Lung (tissue), 11 donors: ENCODE measurements at regions not wholly inside any gene's neighbourhood (a gene's known extent, or its start where the extent isn't known, plus 50 kb on each side); places are given as distances from the start of the nearest gene placed in this dataset.
"Not testable (repeated sequence)": the region's sequence is repeated elsewhere in the genome, so short reads cannot be mapped to it uniquely, and the experiment has no call there.

Experiments
- ATAC-seq: fragments of 200-7000 bp; cut with Tn5 transposase; one replicate; pipeline ENCODE4 v1.9.1; 2020; ENCODE audit warnings: moderate number of reproducible peaks; ENCODE audit not compliant: insufficient read depth, low FRiP score
- DNase-seq, 3 donors: peaks; one replicate each; pipeline ENCODE4 v3.0.0-alpha.2; 2013 to 2017
- H3K27ac ChIP-seq, 2 donors: one replicate each; pipeline ENCODE4 v1.5.1; 2013; ENCODE audit warnings: mild to moderate bottlenecking in 2 of 2, moderate library complexity in 2 of 2, control low read depth in 1 of 2, inconsistent platforms in 1 of 2, low read depth in 1 of 2, low read length in 1 of 2
- H3K27me3 ChIP-seq, 3 donors: one replicate each; pipeline ENCODE4 v1.5.1; 2013; ENCODE audit warnings: low read length in 2 of 3; ENCODE audit not compliant: control insufficient read depth in 3 of 3, insufficient read depth in 3 of 3
- H3K36me3 ChIP-seq, 4 donors: one replicate each; pipeline ENCODE4 v1.5.1; 2013; ENCODE audit warnings: low read length in 4 of 4, mild to moderate bottlenecking in 1 of 4, moderate library complexity in 1 of 4; ENCODE audit not compliant: control insufficient read depth in 4 of 4, insufficient read depth in 4 of 4
- H3K4me1 ChIP-seq, 5 donors: one replicate each; pipeline ENCODE4 v1.5.1; 2013; ENCODE audit warnings: low read length in 5 of 5, mild to moderate bottlenecking in 2 of 5, moderate library complexity in 1 of 5; ENCODE audit not compliant: control insufficient read depth in 5 of 5, insufficient read depth in 5 of 5
- H3K4me3 ChIP-seq: one replicate; pipeline ENCODE4 v1.5.1; 2013; ENCODE audit warnings: mild to moderate bottlenecking, control low read depth, moderate library complexity
- H3K9ac ChIP-seq, 2 donors: one replicate each; pipeline ENCODE4 v1.5.1; 2013; ENCODE audit warnings: low read length in 2 of 2, control low read depth in 1 of 2; ENCODE audit not compliant: insufficient read depth in 1 of 2
- H3K9me3 ChIP-seq, 4 donors: one replicate each; pipeline ENCODE4 v1.5.1; 2013; ENCODE audit warnings: low read length in 3 of 4, mild to moderate bottlenecking in 1 of 4, moderate library complexity in 1 of 4; ENCODE audit not compliant: control insufficient read depth in 4 of 4, insufficient read depth in 3 of 4
- CTCF ChIP-seq: IDR thresholded peaks from 2 replicates; pipeline ENCODE4 v1.5.1; 2012; ENCODE audit warnings: mild to moderate bottlenecking; ENCODE audit errors: control extremely low read depth, extremely low read depth
- WGBS, 2 donors: extraction: QIAGEN DNeasy Blood & Tissue Kit; methylation state at CpG; one replicate each; pipeline ENCODE4 v1.1.7; 2013; 5-methylcytosine and 5-hydroxymethylcytosine counted together
- donor health status: control.
- donor health status: control.
- donor health status: Bipolar disorder and iron deficiency.
- donor health status: healthy.
- donor health status: DM: yes; HTN: yes; CAD: no.

- ATAC-seq (no peak), DNase-seq (peak in 2 of 3 donors; percentile 27 to 32)
- TF ChIP-seq CTCF: no peak
These were observed 180.5 kb upstream of the DTNA start for GRCh38 chr18:34529358-34530335.

GRCh38 chr18:34531110-34531509 lies 179.0 kb upstream of the DTNA start:
- Histone ChIP-seq H3K9me3 (no peaks in the 10 kb centered on the region), H3K27ac (no peak overlapping the region), H3K9ac (no peak overlapping the region), H3K4me1 (peaks cover 0 to 20% (median 0%) of the 10 kb centered on the region in 5 donors), H3K27me3 (no peaks in the 10 kb centered on the region), H3K36me3 (no peaks in the 10 kb centered on the region), H3K4me3 (no peak overlapping the region)
- WGBS, 2 donors: 65 to 75% methylated on average over 3 of the region's 3 CpGs
- DNase-seq (no peak), ATAC-seq (no peak)
- TF ChIP-seq CTCF: no peak

More at GRCh38 chr18:34529358-34530335, 180.5 kb upstream of the DTNA start:
- Histone ChIP-seq H3K27ac (no peak overlapping the region), H3K4me1 (peaks cover 0 to 24% (median 4%) of the 10 kb centered on the region in 5 donors), H3K4me3 (no peak overlapping the region), H3K36me3 (no peaks in the 10 kb centered on the region), H3K9ac (no peak overlapping the region), H3K27me3 (no peaks in the 10 kb centered on the region), H3K9me3 (no peaks in the 10 kb centered on the region)
- 58 to 67% methylated on average over 6 of the region's 6 CpGs for WGBS, 2 donors

GRCh38 chr18:34534642-34535041 lies 175.5 kb upstream of the DTNA start:
- not testable (repeated sequence) for H3K9me3 ChIP-seq
- 84 to 92% methylated on average over 2 of the region's 2 CpGs for WGBS, 2 donors

GRCh38 chr18:34540897-34541296 lies 169.2 kb upstream of the DTNA start:
- peaks cover 0 to 2% (median 0%) of the 10 kb centered on the region in 4 donors for H3K9me3 ChIP-seq
- no peaks in the 10 kb centered on the region for H3K27me3 ChIP-seq
- TF ChIP-seq CTCF: no peak
- H3K36me3 ChIP-seq: no peaks in the 10 kb centered on the region
- 92 to 97% methylated on average over 2 of the region's 2 CpGs for WGBS, 2 donors
- no peak overlapping the region for H3K9ac ChIP-seq
- no peak overlapping the region for H3K27ac ChIP-seq
- DNase-seq: no peak
- peaks cover 0 to 6% (median 0%) of the 10 kb centered on the region in 5 donors for H3K4me1 ChIP-seq
- no peak overlapping the region for H3K4me3 ChIP-seq
- ATAC-seq: no peak

More at GRCh38 chr18:34534642-34535041, 175.5 kb upstream of the DTNA start:
- H3K9ac ChIP-seq, H3K27ac ChIP-seq, DNase-seq, H3K36me3 ChIP-seq, H3K4me3 ChIP-seq, ATAC-seq, H3K27me3 ChIP-seq: not testable (repeated sequence)
- H3K4me1 ChIP-seq: peaks cover 0 to 14% (median 0%) of the 10 kb centered on the region in 5 donors
